ENCODE measurements at regions not wholly inside any gene's neighbourhood (a gene's known extent, or its start where the extent isn't known, plus 50 kb on each side); places are given as distances from the start of the nearest gene placed in this dataset.

- TF ChIP-seq SP4 (IDR thresholded peaks at IDR 0.05; ENCODE audit: low read length) = no peak
- no peak for TF ChIP-seq JUN (IDR thresholded peaks at IDR 0.05; ENCODE audit: low read depth, low read length)
These were observed 103.3 kb upstream of the GOLGA6L6 start for GRCh38 chr15:20644896-20645295.

All from H1 (cell line).